ENCODE measurements at regions not wholly inside any gene's neighbourhood (a gene's known extent, or its start where the extent isn't known, plus 50 kb on each side); places are given as distances from the start of the nearest gene placed in this dataset.
"Not testable (repeated sequence)": the region's sequence is repeated elsewhere in the genome, so short reads cannot be mapped to it uniquely, and the experiment has no call there.

GRCh38 chr4:164070625-164071024 lies 576.1 kb downstream of the TMA16 start:
- no peak for DNase-seq (ENCODE audit: extremely low read depth, low read depth)
- TF ChIP-seq CTCF (IDR thresholded peaks at IDR 0.05; ENCODE audit: low read depth, low read length, missing control alignments) = no peak
- H3K4me3 ChIP-seq (replicated peaks; ENCODE audit: low read depth, low read length) = no peak overlapping the region

- H3K4me3 ChIP-seq (replicated peaks; ENCODE audit: low read depth, low read length) = no peak overlapping the region
- TF ChIP-seq CTCF (IDR thresholded peaks at IDR 0.05; ENCODE audit: low read depth, low read length, missing control alignments) = no peak
- no peak for DNase-seq (ENCODE audit: extremely low read depth, low read depth)
These were observed 586.9 kb downstream of the TMA16 start for GRCh38 chr4:164081371-164081770.

- no peak overlapping the region for H3K4me3 ChIP-seq (replicated peaks; ENCODE audit: low read depth, low read length)
- no peak for TF ChIP-seq CTCF (IDR thresholded peaks at IDR 0.05; ENCODE audit: low read depth, low read length, missing control alignments)
- DNase-seq (ENCODE audit: extremely low read depth, low read depth) = no peak
These were observed 587.3 kb downstream of the TMA16 start for GRCh38 chr4:164081801-164082200.

GRCh38 chr4:164087733-164088132 lies 593.2 kb downstream of the TMA16 start:
- DNase-seq (ENCODE audit: extremely low read depth, low read depth) = no peak
- no peak for TF ChIP-seq CTCF (IDR thresholded peaks at IDR 0.05; ENCODE audit: low read depth, low read length, missing control alignments)
- H3K4me3 ChIP-seq (replicated peaks; ENCODE audit: low read depth, low read length) = no peak overlapping the region

- no peak for DNase-seq (ENCODE audit: extremely low read depth, low read depth)
- TF ChIP-seq CTCF (IDR thresholded peaks at IDR 0.05; ENCODE audit: low read depth, low read length, missing control alignments) = no peak
- H3K4me3 ChIP-seq (replicated peaks; ENCODE audit: low read depth, low read length) = no peak overlapping the region
These were observed 601.0 kb downstream of the TMA16 start for GRCh38 chr4:164095313-164096110.

GRCh38 chr4:164096766-164097518 lies 602.5 kb downstream of the TMA16 start:
- no peak for DNase-seq (ENCODE audit: extremely low read depth, low read depth)
- no peak overlapping the region for H3K4me3 ChIP-seq (replicated peaks; ENCODE audit: low read depth, low read length)
- no peak for TF ChIP-seq CTCF (IDR thresholded peaks at IDR 0.05; ENCODE audit: low read depth, low read length, missing control alignments)

- DNase-seq (ENCODE audit: extremely low read depth, low read depth); H3K4me3 ChIP-seq (replicated peaks; ENCODE audit: low read depth, low read length): not testable (repeated sequence)
These were observed 606.4 kb downstream of the TMA16 start for GRCh38 chr4:164100741-164101365.
